Neural cell (in vitro differentiated cells): ENCODE measurements at regions not wholly inside any gene's neighbourhood (a gene's known extent, or its start where the extent isn't known, plus 50 kb on each side); places are given as distances from the start of the nearest gene placed in this dataset.

Experiments
- H2AFZ ChIP-seq: fragments of 200-600, 300-800 bp; sonication (generic), shearing (Covaris generic); 2 replicates; pipeline ENCODE4 v1.6.0; 2014; ENCODE audit warnings: low read depth, mild to moderate bottlenecking, antibody characterized with exemption, low read length, moderate library complexity
- H3F3A ChIP-seq: fragments of 200-600 bp; shearing (Covaris generic); 2 replicates; pipeline ENCODE4 v1.6.1; 2016; ENCODE audit warnings: mild to moderate bottlenecking, moderate library complexity, mixed read lengths, antibody characterized with exemption, low read length; ENCODE audit not compliant: insufficient read depth, poor library complexity, severe bottlenecking
- H3K27ac ChIP-seq: fragments of 200-600, 300-800 bp; sonication (generic), shearing (Covaris generic); 2 replicates; pipeline ENCODE4 v1.5.1; 2014; ENCODE audit warnings: mild to moderate bottlenecking, low read length, moderate library complexity
- H3K27me3 ChIP-seq: fragments of 300-800, 200-600 bp; sonication (generic), shearing (Covaris generic); 2 replicates; pipeline ENCODE4 v1.6.0; 2014; ENCODE audit warnings: mild to moderate bottlenecking, low read depth, low read length, moderate library complexity; ENCODE audit not compliant: insufficient read depth
- H3K36me3 ChIP-seq: fragments of 300-800, 200-600 bp; sonication (generic), shearing (Covaris generic); 2 replicates; pipeline ENCODE4 v1.5.1; 2014; ENCODE audit warnings: mild to moderate bottlenecking, antibody characterized with exemption, low read length, moderate library complexity; ENCODE audit not compliant: insufficient read depth
- H3K4me2 ChIP-seq: fragments of 300-800, 200-600 bp; sonication (generic), shearing (Covaris generic); 2 replicates; pipeline ENCODE4 v1.6.0; 2014; ENCODE audit warnings: mild to moderate bottlenecking, low read length
- H3K4me3 ChIP-seq: fragments of 300-800, 200-600 bp; sonication (generic), shearing (Covaris generic); 2 replicates; pipeline ENCODE4 v1.5.1; 2014; ENCODE audit warnings: mild to moderate bottlenecking, low read length, moderate library complexity
- H3K79me2 ChIP-seq: fragments of 200-600 bp; shearing (Covaris generic); replicated peaks from 2 replicates; pipeline ENCODE4 v1.6.0; 2014; ENCODE audit warnings: mild to moderate bottlenecking, low read length, moderate library complexity; ENCODE audit not compliant: insufficient read depth
- H3K9ac ChIP-seq: fragments of 300-800, 200-600 bp; sonication (generic), shearing (Covaris generic); 2 replicates; pipeline ENCODE4 v1.6.1; 2016; ENCODE audit warnings: mild to moderate bottlenecking, low read length, mixed read lengths
- H3K9me2 ChIP-seq: fragments of 200-600 bp; shearing (Covaris generic); 2 replicates; pipeline ENCODE4 v1.6.1; 2016; ENCODE audit warnings: mild to moderate bottlenecking, low read length, mixed read lengths; ENCODE audit not compliant: insufficient read depth
- H3K9me3 ChIP-seq: fragments of 200-600, 300-800 bp; sonication (generic), shearing (Covaris generic); 2 replicates; pipeline ENCODE4 v1.6.1; 2016; ENCODE audit warnings: mild to moderate bottlenecking, mixed run types, low read length, moderate library complexity, mixed read lengths
- H4K20me1 ChIP-seq: fragments of 200-600 bp; shearing (Covaris generic); 2 replicates; pipeline ENCODE4 v1.6.1; 2016; ENCODE audit warnings: mild to moderate bottlenecking, mixed run types; ENCODE audit not compliant: insufficient read depth
- EP300 ChIP-seq: fragments of 450-650 bp; conservative IDR thresholded peaks from 2 replicates; pipeline ENCODE4 v1.6.1; 2014; ENCODE audit warnings: antibody characterized with exemption, mild to moderate bottlenecking, moderate library complexity; ENCODE audit not compliant: poor library complexity, severe bottlenecking
- EZH2 ChIP-seq: fragments of 200-600, 300-800 bp; shearing (Covaris generic), sonication (generic); IDR thresholded peaks from 2 replicates; pipeline ENCODE4 v1.6.1; 2014; ENCODE audit warnings: antibody characterized with exemption, low read length, borderline replicate concordance, mild to moderate bottlenecking; ENCODE audit not compliant: insufficient read depth, poor library complexity, severe bottlenecking
- MXI1 ChIP-seq: fragments of 450-650 bp; conservative IDR thresholded peaks from 2 replicates; pipeline ENCODE4 v1.6.1; 2014; ENCODE audit warnings: antibody characterized with exemption, mild to moderate bottlenecking; ENCODE audit not compliant: poor library complexity, severe bottlenecking
- POLR2AphosphoS5 ChIP-seq: IDR thresholded peaks from 2 replicates; pipeline ENCODE4 v1.6.1; 2012
- RAD21 ChIP-seq: fragments of 450-650 bp; conservative IDR thresholded peaks from 2 replicates; pipeline ENCODE4 v1.6.1; 2014; ENCODE audit warnings: antibody characterized with exemption, mild to moderate bottlenecking, moderate library complexity
- SMC3 ChIP-seq: fragments of 450-650 bp; conservative IDR thresholded peaks from 2 replicates; pipeline ENCODE4 v1.6.1; 2014; ENCODE audit warnings: antibody characterized with exemption, mild to moderate bottlenecking, moderate library complexity; ENCODE audit not compliant: poor library complexity
- TAF1 ChIP-seq: IDR thresholded peaks from 2 replicates; pipeline ENCODE4 v1.6.1; 2012; ENCODE audit warnings: low read depth
- TF ChIP-seq, protein P1 (sequence below): IDR thresholded peaks from 2 replicates; pipeline ENCODE4 v1.6.1; 2012; ENCODE audit warnings: borderline replicate concordance
- TF ChIP-seq, protein P2 (sequence below): fragments of 450-650 bp; IDR thresholded peaks from 2 replicates; pipeline ENCODE4 v1.5.1; 2014; ENCODE audit warnings: antibody characterized with exemption, mild to moderate bottlenecking, moderate library complexity; ENCODE audit not compliant: poor library complexity, severe bottlenecking

DNA sequence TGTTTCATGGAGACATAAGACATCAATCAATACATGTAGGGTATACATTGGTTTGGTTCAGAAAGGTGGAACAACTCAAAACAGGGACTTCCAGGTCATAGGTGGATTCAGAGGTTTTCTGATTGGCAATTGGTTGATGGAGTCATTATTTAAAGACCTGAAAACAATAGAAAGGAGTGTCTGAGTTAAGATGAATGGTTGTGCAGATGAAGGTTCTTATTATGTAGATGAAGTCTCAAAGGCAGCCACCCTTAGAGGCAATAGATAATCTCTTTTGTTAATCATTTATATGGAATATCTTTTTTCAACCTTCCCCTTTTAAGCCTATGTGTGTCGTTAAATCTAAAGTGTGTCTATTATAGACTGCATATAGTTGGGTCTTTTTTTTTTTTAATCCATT is 67.8 kb upstream of the LYPLAL1 start:
- no peak overlapping the region for H2AFZ ChIP-seq
- H4K20me1 ChIP-seq = no peaks in the 10 kb centered on the region
- H3K9me2 ChIP-seq = no peaks in the 10 kb centered on the region
- TF ChIP-seq POLR2AphosphoS5 = no peak
- no peak for TF ChIP-seq EP300
- no peak for TF ChIP-seq EZH2
- TF ChIP-seq TAF1 = no peak
- TF ChIP-seq RAD21 = no peak
- TF ChIP-seq, protein P1, sequence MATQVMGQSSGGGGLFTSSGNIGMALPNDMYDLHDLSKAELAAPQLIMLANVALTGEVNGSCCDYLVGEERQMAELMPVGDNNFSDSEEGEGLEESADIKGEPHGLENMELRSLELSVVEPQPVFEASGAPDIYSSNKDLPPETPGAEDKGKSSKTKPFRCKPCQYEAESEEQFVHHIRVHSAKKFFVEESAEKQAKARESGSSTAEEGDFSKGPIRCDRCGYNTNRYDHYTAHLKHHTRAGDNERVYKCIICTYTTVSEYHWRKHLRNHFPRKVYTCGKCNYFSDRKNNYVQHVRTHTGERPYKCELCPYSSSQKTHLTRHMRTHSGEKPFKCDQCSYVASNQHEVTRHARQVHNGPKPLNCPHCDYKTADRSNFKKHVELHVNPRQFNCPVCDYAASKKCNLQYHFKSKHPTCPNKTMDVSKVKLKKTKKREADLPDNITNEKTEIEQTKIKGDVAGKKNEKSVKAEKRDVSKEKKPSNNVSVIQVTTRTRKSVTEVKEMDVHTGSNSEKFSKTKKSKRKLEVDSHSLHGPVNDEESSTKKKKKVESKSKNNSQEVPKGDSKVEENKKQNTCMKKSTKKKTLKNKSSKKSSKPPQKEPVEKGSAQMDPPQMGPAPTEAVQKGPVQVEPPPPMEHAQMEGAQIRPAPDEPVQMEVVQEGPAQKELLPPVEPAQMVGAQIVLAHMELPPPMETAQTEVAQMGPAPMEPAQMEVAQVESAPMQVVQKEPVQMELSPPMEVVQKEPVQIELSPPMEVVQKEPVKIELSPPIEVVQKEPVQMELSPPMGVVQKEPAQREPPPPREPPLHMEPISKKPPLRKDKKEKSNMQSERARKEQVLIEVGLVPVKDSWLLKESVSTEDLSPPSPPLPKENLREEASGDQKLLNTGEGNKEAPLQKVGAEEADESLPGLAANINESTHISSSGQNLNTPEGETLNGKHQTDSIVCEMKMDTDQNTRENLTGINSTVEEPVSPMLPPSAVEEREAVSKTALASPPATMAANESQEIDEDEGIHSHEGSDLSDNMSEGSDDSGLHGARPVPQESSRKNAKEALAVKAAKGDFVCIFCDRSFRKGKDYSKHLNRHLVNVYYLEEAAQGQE = no peak
- TF ChIP-seq, protein P2, sequence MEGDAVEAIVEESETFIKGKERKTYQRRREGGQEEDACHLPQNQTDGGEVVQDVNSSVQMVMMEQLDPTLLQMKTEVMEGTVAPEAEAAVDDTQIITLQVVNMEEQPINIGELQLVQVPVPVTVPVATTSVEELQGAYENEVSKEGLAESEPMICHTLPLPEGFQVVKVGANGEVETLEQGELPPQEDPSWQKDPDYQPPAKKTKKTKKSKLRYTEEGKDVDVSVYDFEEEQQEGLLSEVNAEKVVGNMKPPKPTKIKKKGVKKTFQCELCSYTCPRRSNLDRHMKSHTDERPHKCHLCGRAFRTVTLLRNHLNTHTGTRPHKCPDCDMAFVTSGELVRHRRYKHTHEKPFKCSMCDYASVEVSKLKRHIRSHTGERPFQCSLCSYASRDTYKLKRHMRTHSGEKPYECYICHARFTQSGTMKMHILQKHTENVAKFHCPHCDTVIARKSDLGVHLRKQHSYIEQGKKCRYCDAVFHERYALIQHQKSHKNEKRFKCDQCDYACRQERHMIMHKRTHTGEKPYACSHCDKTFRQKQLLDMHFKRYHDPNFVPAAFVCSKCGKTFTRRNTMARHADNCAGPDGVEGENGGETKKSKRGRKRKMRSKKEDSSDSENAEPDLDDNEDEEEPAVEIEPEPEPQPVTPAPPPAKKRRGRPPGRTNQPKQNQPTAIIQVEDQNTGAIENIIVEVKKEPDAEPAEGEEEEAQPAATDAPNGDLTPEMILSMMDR = no peak
- TF ChIP-seq MXI1 = no peak
- TF ChIP-seq SMC3 = no peak
- no peak overlapping the region for H3K4me2 ChIP-seq
- H3K27me3 ChIP-seq = no peaks in the 10 kb centered on the region
- no peaks in the 10 kb centered on the region for H3K79me2 ChIP-seq
- H3F3A ChIP-seq = no peaks in the 10 kb centered on the region
- no peak overlapping the region for H3K27ac ChIP-seq
- no peaks in the 10 kb centered on the region for H3K36me3 ChIP-seq
- H3K4me3 ChIP-seq = no peak overlapping the region
- no peak overlapping the region for H3K9ac ChIP-seq
- no peaks in the 10 kb centered on the region for H3K9me3 ChIP-seq

DNA sequence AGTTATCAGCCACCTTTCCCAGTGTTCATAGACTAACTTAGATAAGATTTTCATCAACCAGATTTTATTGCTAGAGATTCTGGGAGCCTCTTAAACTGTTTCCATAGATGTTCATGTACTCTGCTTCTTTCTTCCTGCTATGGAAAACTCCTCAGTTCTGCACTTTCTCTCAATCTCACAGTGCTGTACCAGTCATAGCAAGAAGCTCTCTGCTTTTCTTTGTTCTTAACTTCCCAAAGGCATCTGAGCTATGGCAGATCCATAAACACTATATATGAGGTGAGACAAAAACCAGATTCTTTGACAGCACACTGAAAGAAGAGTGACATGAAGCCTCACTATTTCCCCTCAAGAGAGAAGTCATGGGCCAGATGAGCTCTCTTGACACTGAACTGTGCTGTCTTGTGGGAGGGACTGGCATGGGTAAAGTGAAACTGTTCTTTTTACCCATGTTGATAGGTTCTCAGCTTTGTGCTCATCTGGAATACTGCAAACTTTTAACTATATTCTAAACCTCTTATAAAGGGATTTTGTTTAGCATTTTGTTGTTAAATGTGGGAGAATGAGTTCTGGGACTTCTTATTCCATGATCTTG is 64.2 kb upstream of the LYPLAL1 start:
- Histone ChIP-seq H3K36me3 (no peaks in the 10 kb centered on the region), H3K27ac (no peak overlapping the region), H3F3A (no peaks in the 10 kb centered on the region), H3K4me3 (no peak overlapping the region), H3K27me3 (no peaks in the 10 kb centered on the region), H3K79me2 (no peaks in the 10 kb centered on the region), H3K9ac (no peak overlapping the region), H3K9me3 (peaks cover 5% of the 10 kb centered on the region), H2AFZ (no peak overlapping the region), H3K9me2 (no peaks in the 10 kb centered on the region), H3K4me2 (no peak overlapping the region), H4K20me1 (no peaks in the 10 kb centered on the region)
- TF ChIP-seq MXI1 (no peak), POLR2AphosphoS5 (no peak), RAD21 (no peak), TAF1 (no peak), EP300 (no peak), EZH2 (no peak), SMC3 (no peak)
- TF ChIP-seq, protein P2 = no peak
- TF ChIP-seq, protein P1 = no peak
